SK-N-DZ (cell line): ENCODE measurements at regions not wholly inside any gene's neighbourhood (a gene's known extent, or its start where the extent isn't known, plus 50 kb on each side); places are given as distances from the start of the nearest gene placed in this dataset.
"Not testable (repeated sequence)": the region's sequence is repeated elsewhere in the genome, so short reads cannot be mapped to it uniquely, and the experiment has no call there.

Experiments
- DNase-seq: peaks from one replicate; pipeline ENCODE4 v3.0.0-alpha.2; 2015; ENCODE audit warnings: low spot score

DNA sequence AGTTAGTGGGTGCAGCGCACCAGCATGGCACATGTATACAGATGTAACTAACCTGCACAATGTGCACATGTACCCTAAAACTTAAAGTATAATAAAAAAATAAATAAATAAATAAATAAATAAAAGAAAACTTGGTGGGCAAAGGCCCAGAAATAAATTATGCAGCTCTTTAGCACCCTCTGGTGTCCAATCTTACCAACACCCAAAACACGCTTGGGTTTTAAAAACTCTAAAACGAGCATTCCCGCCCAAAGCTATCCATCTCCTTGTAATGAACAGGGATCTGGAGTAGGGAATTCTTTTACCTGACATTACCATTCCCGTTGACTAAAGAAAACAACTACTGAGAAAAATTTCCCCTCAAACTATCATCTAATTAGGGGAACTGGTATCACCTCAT, 2005.9 kb upstream of the CELF4 start:
- DNase-seq = peak; percentile 36

DNA sequence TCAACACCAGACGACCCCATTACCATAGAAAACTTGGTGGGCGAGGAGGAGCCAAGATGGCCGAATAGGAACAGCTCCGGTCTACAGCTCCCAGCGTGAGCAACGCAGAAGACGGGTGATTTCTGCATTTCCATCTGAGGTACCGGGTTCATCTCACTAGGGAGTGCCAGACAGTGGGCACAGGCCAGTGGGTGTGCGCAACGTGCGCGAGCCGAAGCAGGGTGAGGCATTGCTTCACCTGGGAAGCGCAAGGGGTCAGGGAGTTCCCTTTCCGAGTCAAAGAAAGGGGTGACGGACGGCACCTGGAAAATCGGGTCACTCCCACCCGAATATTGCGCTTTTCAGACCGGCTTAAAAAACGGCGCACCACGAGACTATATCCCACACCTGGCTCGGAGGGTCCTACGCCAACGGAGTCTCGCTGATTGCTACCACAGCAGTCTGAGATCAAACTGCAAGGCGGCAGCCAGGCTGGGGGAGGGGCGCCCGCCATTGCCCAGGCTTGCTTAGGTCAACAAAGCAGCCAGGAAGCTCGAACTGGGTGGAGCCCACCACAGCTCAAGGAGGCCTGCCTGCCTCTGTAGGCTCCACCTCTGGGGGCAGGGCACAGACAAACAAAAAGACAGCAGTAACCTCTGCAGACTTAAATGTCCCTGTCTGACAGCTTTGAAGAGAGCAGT, 2000.1 kb upstream of the CELF4 start:
- not testable (repeated sequence) for DNase-seq

DNA sequence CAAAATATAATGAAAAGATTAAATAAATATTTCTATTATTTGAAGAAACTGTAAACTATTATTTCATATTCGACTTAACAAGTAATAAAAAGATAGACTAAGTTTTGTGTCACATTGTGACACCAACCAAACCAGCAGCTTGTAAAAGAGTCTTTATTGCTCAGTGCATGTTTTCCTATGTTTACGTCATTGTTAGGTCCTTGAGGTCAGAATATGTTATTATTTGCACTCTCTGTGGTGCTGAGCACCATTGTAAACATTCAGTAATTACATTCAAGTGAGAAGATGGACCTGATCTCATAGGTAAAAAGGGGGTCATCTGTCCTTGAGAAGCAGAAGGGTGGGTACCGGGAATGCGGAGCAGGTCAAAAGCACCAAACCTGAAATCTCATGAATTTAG, 1999.1 kb upstream of the CELF4 start:
- DNase-seq = no peak

DNA sequence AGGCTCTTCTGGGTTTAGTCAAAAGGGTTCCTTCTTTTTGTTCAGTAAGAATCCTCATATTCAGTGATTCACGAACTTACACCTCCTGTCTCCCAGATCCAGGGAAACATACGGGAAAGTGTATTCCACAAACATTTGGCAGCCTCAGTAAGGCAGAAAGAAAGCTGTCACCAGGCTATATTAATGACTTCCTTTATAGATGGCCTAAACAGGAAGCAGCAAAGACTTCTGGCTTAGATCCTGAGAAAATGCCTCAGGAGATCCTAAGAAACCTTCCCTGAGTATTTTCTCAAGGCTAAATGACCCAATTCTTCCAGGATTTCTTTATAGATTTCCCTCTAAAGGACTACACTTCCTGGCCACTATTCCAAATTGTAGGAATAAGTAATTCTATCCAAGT, 1995.5 kb upstream of the CELF4 start:
- no peak for DNase-seq

DNA sequence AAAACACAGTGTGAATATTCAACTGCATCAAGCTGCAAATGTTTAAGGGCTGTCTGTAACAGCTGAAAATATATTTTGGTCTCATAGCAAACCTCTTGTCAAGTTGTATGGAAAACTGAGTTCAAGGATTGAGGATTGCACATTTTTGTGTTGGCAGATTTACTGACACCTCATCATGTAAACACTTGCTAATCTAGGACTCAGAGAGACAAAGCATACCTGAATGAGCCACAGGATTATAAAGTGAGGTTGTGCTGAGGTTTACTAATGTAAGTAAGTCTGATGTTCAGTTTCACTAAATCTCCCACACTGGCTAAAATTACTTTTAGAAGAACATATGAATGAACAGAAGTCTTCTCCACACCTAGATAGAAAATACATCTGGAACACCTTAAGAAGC, 1993.1 kb upstream of the CELF4 start:
- DNase-seq = no peak

DNA sequence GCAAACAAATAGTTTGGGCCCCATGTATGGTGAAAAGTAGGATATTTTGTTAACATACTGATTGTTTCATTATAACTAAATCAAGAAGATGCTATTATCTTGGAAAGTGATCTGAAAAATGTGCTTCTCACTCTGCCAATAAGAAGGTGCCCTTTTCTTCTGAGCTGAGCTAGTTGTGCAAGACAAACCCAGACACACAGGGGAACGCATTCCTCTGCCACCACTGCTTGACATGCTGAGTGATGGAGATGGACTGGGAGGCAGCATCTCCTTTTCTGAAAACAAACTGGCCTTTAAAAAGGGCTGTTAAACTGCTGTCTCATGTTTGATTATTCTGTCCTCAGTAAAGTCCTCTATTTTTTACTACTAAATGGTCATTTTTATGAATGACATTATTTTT, 1989.9 kb upstream of the CELF4 start:
- no peak for DNase-seq

DNA sequence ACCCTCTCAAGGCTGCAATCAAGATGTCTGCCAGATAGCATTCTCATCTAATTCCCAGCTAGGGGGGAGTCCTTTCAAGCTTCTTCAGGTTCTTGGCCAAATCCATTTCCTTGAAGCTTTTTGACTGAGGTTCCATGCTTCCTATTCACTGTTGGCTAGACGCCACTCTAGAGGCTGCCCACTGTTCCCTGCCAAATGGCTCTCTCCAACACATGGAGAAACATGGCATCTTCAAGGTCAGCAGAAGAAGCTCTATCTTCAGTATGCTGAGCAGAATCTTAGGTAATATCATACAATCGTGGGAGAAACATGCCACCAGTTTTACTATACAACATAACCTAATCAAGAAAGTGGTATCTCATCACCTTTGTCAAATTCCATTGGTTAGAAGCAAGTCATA, 1985.1 kb upstream of the CELF4 start:
- no peak for DNase-seq

DNA sequence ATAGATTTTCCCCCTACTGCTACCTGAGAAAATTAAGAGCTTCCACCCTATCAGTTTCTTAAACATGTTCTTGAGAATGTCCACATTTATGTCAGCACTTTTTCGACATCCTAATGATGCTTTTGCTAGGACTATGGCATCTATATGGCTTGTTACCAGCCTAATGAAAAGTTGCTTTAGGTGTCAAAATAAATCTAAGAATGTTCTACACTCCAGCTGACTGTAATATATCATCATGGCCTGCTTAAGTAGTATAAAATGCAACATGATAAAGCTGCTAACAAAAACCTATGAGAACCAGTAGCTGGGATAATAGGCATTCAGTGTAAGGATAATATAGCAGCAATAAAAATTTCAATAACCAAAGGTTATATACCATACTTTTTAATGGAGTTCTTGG, 1983.5 kb upstream of the CELF4 start:
- DNase-seq = no peak

DNA sequence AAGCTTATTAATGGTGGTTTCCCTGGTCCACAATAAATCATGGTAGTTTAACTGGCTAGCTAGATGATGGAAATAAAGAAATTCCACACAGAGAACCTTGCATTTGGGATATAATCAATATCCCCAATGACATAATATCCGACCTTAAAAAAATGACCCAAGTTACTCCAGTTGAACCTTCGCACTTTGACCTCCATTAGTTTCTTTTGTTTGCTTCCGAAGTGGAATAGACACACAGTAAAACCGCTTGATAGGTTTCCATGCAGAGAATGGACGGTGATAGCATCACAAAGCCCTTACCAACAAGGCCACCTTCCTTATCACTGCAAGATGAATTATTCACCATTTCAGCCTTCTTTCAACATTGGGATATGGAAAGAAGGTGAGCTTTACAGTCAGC, 1966.1 kb upstream of the CELF4 start:
- no peak for DNase-seq

DNA sequence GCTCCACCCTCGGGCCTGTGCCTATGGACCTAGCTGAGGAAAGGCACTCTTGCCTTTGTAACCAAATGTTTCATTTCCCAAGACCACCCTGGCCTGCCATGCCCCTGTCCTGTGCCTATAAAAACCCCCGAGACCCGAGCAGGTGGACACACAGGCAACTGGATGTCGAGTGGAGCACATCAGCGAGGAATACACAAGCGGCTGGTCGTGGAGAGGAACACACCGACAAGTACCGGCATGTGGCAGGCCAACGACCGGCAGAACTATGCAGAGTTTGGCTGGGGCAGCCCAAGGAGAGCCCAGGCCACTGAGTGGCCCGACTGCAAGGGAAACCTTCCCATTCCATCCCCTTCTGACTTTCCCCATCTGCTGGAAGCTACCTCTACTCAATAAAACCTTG, 1963.8 kb upstream of the CELF4 start:
- no peak for DNase-seq

DNA sequence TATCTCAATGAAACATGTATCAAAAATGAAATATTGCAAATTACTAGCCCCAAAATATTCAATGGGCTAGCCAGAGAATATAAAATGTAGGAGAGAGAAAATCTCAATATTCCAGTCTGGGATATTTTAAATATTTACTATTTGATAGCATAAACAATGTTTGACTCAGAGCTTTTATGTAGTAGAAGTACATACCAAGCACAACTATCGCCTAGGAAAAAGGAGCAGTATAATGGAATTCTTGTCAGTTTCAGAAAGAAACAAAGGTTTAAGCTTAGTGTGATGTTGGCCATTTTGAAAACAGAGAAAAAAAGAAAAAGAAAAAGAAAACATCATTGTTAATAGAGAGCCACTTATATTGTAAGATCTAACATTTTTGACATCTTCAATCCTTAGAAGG, 1961.9 kb upstream of the CELF4 start:
- DNase-seq = no peak

DNA sequence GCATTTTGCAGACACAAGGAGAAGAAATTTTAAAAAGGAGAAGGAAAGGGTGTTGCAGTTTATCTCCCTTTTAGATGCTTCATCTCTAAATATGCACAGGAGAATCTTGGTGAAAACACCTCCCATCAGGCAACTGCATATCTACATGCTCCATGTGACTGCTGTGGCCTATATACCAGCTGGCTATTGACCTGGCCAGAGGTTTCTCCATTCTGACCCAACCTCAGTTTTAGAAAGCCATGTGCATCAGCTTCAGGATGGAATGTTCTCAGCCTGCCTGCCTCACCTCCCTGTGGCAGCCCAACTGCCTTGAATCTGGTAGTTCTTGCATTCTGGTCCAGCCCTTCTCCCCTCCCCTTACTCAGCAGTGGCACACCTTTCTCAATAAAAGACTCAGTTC, 1958.8 kb upstream of the CELF4 start:
- DNase-seq = no peak

DNA sequence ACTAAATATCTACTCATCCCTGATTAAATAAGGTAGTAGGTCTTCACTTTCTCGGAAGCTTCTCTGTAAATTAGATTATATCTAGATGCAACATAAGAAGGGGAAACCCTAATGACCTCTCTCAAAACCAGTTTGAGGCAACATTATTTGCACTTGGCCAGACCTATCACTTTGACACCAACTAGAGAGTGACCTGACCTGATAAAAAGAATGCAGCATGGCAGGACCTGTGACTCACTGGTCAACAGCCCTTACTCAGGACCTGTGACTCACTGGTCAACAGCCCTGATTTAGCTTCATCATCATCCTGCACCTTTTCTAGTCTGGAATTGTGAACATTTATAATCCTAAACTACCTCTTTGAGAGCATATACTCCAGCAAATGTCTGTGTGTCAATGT, 1957.7 kb upstream of the CELF4 start:
- no peak for DNase-seq

DNA sequence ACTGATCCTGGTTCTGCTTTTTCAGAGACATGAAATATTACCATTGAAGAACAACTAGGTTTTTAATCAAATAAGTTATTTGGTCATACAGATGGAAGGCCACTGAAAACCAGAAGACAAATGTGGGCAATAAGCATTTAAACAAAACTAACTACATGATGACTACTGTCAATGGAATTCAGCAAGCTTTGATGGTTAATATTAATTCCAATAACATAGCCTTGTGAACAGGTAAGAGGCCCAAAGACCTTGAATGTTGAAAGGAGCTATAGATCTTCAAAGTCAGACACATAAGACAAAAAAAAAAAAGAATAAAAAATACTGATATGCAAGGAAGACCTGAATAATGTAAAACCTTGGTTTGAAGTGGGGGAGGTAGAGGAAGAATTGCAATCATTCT, 1955.6 kb upstream of the CELF4 start:
- DNase-seq = no peak

DNA sequence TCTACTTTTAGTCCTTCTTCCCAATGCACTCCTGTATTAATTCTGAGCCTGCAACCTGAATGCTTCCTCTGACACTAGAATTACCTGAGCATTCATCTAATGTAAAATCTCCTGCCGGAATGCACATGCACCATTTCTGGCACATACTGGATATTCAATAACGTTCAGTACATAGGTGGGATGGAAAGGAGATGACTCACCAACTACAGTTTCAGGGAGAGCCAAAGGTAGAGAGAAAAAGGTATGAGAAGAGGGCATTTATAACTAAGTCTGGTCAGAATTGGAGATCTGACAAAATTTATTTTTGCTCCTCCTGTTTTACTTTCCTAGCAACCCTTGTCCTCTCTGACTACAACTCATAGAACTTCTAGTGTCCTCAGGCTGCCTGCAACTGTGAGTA, 1954.1 kb upstream of the CELF4 start:
- no peak for DNase-seq

DNA sequence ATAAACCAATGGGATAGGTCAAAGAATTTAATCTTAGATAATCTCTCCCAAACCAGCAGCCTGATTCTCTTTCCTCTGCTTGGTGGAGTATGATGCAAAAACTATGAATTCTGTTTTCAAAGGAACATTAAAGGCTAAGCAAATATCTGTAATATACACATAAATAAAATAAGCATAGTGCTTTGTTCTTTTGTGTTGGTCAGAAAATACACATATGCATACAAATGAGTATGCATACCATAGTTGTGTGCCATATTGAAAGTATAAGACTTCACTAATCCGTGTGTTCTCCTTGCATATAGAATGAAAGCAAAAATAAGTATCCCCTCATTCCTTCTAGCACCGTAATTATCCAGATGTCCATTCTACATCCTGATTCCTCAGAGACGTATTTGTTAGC, 1949.7 kb upstream of the CELF4 start:
- no peak for DNase-seq

DNA sequence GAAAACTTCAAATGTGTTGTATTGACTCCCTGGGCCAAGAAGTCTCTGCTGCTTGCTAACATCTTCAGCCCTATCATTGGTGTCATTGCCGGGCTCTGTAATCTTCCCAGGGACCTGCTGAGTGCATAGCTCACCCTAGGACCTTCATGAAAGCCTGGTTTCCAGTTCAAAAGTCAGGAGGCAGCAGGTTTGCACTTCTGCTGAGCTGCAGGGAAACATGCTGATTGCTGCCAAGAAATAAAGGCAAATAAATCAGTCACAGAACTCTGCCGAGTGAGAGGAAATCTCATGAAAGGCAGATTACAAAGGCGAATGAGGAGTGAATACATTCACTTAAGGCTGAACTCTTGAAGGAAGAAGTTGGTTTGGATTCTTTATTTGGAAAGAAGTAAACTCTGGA, 1947.6 kb upstream of the CELF4 start:
- DNase-seq = no peak

DNA sequence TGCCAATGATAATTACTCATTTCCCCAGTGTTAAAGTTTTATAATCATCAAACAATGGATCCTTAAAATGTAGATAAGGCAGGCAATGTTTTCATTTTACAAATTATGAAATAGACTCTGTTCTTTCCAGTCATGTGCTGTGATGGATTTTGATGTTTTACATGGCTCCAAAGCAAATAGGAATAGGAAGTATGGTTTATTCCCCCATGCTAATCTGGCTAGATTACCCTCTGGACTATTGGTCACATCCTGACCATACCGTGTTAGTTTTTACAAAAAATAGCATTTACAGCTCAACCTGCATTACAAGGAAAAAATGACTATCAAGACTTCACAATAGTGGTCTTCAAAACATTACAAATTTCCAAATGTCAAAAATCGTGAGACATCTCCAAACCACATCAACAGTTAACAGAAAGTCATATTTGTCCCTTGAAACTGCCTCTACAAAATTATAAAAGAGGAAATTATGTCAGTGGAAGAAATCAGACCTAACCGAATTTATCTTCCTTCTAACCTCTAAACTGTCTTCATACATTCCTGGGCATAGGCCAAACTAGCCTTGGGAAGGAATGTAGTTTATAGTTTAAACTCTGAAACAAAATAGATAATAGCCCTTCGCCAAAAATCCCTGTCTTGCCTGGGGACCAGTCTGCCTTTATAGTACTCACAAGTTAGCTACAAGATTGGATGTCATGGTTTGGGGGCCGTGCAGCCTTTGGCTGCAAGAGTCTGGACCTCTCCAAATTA, 1941.2 kb upstream of the CELF4 start:
- no peak for DNase-seq

DNA sequence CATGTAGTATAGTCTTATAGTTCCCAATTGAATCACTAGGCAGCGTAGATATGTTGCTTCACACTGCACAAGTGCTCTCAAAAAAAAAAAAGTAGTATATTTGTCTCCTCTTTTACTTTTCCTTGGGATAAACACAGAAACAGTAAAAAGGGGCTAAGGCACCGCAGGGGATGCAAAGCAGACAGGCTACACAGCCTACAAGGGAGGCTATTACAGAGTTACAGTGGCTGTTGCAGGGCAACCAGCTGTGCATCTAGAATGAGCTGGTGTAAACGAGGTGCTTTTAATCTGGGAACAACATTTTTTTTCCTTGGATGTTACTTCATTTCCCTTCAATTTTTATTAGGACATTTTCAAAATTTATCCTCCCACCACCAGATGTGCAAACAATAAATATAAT, 1934.7 kb upstream of the CELF4 start:
- DNase-seq = no peak

DNA sequence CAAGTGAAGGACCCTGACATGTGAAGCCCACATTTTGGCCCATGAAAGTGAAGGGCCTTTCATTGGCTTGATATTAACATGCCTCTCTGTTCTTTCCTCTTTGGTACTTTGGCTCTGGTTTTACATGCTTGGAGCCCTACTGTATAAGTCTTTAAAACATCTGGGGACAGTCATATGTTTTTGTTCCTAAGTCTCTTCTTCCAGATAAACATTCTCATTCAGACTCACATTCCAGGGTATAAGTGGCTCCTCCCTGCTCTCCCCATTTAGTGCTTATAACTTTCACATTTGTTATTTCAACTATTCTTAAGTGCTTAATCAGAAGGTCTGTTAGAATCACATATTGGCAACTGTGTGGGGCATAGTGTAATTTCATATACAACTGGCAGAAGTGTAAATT, 1932.2 kb upstream of the CELF4 start:
- DNase-seq = no peak

DNA sequence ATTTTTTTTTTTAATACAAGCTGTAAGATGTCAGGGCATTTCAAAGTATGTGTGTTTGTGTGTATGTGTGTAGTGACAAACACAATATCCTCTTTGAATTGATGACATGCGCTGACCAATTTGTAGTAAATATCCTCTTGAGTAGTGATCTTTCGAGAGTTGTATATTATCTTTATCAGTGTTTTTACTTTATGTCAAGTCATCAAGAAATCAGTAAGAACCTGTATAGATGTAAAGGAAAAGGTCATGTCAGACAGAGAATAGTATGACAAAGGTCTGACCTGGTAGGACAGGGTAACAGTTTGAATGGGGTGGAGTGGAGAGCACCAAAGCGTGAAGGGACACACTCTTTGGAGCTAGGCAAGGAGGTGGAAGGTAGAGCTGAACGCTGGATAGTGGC, 1931.4 kb upstream of the CELF4 start:
- no peak for DNase-seq

DNA sequence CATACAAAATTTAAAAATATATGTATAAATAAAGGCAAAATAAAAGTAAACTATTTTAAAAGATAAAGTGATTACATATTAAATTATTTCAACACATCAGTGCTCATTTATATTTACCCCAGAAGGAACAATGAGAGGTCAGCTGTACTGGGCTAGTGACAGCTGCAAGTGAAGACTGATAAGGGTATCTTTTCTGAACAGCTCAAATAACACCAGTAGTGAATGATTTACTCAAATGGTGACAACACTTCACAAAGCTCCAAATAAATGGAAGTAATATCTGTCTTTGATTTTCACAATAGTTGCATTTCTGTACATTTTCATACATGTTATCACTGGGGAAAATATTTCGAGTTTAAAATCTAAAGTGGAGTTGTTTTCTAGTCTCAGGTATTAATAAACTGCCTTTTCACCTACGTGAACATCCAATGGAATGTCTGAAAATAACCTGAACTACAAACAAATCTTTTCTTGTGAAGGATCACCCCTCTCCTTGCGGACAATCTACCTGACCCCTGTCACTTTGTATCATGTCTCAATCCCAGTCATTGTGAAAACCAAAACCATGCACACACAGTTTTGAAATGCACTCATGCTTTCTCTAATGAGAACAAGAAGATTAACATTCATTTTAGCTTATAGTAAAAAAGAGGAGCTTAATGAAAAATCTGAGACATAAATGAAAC, 1928.8 kb upstream of the CELF4 start:
- DNase-seq = no peak

DNA sequence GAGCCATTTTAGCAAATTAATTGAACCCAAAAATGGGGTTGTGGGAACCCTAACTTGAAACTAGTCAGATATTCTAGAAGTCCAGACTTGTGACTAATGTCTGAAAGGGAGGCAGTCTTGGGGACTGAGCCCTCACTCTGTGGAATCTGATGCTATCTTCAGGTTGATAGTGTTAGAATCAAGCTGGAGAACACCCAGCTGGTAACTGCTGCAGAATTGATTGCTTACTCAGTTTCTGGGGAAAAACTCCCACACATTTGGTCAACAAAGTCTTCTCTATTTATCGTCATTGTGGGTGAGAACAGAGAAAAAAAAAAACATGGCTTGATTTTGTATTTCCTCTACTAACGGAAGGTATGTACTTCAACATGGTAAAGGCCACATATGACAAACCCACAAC, 1925.8 kb upstream of the CELF4 start:
- DNase-seq = no peak
